ENCODE measurements at regions not wholly inside any gene's neighbourhood (a gene's known extent, or its start where the extent isn't known, plus 50 kb on each side); places are given as distances from the start of the nearest gene placed in this dataset.

DNA sequence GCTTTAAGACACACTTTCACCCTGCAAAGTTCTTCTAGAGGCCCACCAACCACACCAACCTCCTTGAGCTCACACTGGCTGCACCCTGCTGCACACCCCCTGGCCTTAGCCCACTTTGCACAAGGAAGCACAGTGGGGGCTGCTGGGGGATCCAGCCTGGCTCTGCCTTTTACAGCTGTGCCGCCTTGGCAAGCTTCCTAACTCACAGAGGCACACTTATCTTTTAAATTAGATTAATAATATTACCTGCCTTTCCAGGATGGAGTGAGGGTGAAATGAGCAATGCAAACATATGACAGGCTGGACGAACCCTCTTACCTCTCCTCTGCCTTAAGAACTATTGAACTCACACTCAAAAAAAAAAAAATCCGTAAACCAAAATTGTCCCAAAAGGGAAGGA lies 715.8 kb upstream of the ID2 start:
- DNase-seq (ENCODE audit: low read depth in 3 of 3), result no peak

- DNase-seq (ENCODE audit: low read depth in 3 of 3), result no peak
Measured at GRCh38 chr2:7967707-7968405, 714.0 kb upstream of the ID2 start.

- DNase-seq (ENCODE audit: low read depth in 3 of 3), result no peak
Measured at GRCh38 chr2:7969756-7970515, 711.9 kb upstream of the ID2 start.

DNA sequence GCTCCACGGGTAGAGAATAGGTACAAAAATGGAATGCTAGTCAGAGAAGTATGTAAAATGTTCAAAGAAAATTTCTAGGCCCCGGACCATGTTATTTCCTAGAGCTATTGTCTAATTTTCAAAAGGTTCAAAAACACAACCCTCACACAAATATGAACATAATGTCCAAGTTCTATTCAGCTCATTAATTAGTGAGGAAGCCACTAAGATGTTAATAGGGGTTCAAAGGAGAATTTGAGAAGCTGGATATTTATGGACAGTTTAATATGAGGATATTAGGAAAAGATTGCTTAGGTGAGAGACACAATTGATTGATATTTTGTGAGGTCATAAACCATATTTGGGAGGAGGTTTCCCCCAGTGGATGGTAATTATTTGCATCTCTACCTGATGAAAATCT lies 710.6 kb upstream of the ID2 start:
- DNase-seq (ENCODE audit: low read depth in 3 of 3), result no peak

- no peak for DNase-seq (ENCODE audit: low read depth in 3 of 3)
Measured at GRCh38 chr2:7971841-7972240, 710.0 kb upstream of the ID2 start.

DNA sequence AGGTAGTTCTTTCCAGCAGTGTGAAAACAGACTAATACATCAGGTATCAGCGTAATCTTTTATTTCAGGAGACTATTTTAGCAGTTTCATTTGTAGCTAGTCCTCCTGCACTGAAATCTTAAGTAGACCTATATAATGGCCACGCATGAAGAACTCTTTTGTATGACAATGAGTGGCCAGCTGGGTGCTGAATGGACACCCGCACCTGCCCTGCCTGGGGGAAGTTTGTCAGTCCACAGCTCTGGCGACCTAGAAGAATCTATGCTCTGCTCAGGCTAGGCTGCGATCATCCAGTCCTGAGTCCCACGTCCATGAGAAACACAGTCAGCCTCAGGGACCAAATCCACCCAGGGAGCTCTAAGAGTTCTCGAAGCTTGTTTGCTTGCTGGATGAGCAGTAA lies 709.2 kb upstream of the ID2 start:
- DNase-seq (ENCODE audit: low read depth in 3 of 3), result no peak

DNA sequence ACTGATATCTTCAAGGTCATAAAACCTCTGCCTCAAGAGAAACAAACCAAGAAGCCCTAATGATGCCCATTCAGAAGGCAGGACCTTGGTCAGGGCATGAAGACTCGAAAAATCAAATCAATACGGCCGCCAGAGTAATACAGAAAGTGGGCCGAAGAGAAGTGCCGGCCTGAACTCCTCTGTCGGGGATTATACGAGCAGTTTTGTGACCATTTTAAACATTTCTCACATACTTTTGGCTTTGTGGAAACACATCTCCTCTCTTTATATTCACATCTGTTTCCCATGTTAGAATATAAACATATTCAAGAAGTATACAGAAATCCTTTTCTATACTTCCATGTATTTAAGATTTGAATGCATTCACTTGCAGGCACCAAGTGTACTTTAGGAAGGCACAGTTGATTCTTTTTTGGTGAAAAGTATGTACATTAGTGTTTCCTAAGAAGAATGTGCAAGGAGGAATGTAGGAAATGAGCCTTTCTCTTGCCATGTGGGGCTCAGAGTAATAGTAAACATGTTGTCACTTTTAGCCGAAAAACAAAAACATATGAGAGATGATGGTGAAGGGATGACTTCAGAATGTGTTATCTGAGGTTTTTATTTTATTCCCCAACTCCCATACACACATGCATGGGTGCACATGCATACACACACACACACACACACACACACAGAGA lies 707.9 kb upstream of the ID2 start:
- DNase-seq (ENCODE audit: low read depth in 3 of 3), result no peak

- no peak for DNase-seq (ENCODE audit: low read depth in 3 of 3)
Measured at GRCh38 chr2:7974936-7975335, 706.9 kb upstream of the ID2 start.

DNA sequence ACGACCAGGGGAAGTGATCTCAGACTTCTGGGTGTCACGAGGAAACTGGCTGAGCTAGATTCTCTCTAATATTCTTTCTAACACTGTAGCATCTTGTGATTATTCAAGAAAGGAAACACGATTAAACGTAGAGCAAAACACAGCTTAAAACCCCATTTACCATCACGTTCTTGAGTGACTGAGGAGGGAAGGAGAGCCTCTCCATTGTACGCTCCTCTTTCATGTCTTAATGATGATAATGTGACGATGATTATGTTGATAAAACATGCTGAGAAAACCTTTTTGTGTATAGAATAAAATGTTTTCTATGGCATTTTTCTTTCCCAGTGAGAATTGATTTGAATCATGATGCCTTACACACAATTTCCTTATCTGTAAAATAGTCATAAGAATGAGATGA lies 705.6 kb upstream of the ID2 start:
- no peak for DNase-seq (ENCODE audit: low read depth in 3 of 3)

DNA sequence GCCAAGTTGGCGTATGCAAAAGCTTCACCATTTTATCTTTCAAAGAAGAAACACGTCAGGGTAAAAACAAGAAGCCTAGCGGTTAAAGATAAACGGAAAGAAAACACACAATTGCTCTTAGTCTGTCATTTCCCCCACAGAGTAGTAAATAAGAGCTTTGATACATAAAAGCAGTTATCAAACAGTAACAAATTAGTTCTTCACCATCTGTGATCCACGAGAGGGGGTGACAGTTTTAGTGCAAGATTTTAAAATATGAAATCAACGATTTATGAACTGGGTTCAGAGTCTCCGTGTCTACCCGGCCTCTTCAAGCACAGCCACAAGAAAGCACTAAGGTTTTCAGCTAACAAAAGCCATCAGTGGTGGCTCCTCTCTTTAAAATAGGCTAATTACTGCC lies 703.9 kb upstream of the ID2 start:
- DNase-seq (ENCODE audit: low read depth in 3 of 3), result no peak

DNA sequence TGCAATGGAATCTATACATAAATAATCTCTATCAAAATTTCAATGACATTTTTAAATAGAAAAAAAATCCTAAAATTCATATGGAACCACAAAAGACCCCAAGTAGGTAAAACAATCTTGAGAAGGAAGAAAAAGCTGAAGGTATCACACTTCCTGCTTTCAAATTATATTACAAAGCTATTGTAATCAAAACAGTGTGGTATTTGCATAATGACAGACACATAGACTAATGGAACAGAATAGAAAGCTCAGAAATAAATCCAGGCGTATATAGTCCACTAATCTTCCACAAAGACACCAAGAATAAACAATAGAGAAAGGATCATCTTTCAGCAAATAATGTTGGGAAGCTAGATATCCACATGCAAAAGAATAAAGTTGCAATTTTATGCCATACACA lies 699.8 kb upstream of the ID2 start:
- DNase-seq (ENCODE audit: low read depth in 3 of 3), result no peak

DNA sequence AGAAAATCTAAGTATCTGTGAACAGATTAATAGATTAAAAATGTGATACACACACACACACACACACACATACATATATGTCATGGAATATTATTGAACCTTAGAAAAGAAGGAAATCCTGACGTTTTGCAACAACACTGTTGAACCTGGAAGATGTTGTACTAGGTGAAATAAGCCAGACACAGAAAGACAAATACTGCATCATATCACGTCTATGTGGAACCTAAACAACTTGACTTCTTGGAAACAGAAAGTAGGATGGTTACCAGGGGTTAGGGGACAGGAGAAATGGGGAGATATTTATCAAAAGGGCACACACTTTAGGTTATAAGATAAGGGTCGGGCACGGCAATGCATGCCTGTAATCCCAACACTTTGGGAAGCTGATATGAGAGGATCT lies 698.4 kb upstream of the ID2 start:
- no peak for DNase-seq (ENCODE audit: low read depth in 3 of 3)

- no peak for DNase-seq (ENCODE audit: low read depth in 3 of 3)
Measured at GRCh38 chr2:7983912-7984311, 697.9 kb upstream of the ID2 start.

GRCh38 chr2:7984693-7985353 lies 697.0 kb upstream of the ID2 start:
- DNase-seq (ENCODE audit: low read depth in 3 of 3), result no peak

- DNase-seq (ENCODE audit: low read depth in 3 of 3), result no peak
Measured at GRCh38 chr2:7986431-7986830, 695.4 kb upstream of the ID2 start.

DNA sequence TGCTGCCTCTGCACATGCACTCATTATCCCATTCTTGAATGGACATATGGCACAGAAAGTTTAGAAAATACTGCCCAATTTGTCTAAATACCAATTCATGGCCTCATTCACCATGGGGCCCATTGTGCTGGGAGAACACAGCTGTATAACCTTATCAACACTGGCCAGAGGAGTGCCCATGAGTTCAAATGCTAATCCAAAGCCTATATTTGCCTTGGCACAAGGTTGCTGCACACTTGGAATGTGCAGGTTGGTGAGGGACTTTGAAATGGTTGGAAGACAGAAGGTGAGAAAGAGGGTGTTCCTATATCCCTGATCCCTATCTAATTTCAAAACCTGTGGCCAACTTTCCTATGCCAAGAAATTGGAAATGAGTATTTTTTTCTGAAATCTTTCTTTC lies 693.9 kb upstream of the ID2 start:
- no peak for DNase-seq (ENCODE audit: low read depth in 3 of 3)

DNA sequence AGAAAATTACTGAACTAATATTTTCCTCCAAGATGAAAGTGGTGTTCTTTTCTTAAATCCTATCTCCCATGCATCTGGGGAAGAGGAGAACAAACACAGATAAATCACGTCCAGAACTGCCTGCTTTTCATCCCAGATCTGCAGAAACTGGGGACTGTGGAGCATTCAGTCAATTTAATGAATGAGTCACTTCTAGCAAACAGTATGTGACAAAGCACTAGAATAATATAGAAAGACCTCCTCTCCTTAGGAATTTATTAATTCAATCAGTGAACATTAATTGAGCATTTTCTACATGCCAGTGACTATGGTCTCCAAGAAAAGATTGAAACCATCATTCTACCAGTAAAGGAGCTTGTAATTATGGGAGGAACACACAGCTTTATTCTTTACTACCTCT lies 693.4 kb upstream of the ID2 start:
- DNase-seq (ENCODE audit: low read depth in 3 of 3), result no peak

- DNase-seq (ENCODE audit: low read depth in 3 of 3), result no peak
Measured at GRCh38 chr2:7989823-7990222, 692.0 kb upstream of the ID2 start.

DNA sequence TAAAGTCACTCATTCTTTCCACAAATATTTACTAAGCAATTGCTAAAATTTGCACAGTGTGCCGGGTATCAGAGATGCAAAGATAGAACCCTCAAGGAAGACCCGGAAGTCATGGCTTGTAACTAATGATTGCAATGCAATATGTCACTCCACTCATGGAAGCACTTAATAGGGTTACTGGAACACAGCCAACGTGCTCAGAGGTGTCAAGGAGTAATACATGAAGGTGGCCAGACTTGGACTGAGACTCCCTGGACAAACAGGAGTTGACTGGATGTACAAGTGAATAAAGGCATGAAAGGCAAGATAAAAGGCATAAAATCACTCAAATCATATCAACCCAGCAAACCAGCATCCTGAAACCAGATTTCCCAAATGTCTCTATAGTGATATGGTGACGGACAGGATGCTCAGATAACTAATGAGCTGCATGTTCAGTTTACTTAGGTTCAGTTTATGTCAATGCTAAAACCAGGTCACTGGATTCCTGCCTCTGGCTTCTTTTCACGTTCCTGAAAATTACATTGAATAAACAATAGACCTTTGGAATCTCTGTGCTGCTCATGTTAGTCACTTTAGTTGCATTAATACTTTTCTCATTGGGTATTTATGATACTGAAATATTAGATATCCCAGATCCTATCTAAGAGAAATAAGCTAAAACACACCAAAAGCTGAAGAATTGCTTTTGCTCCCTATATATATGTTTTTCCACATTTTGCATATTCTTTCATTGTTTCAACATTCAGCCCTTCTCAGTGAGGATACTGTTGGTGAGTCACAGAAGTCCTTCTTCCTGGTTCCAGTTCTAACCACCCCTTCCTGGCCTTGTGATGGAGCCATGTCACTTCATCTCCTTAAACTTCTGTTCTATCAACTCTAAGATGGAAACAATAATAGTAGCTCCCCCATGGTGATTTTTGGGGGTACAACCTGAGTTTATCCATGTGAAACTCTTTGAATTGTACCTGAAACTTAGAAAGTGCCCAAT lies 688.9 kb upstream of the ID2 start:
- no peak for DNase-seq (ENCODE audit: low read depth in 3 of 3)

DNA sequence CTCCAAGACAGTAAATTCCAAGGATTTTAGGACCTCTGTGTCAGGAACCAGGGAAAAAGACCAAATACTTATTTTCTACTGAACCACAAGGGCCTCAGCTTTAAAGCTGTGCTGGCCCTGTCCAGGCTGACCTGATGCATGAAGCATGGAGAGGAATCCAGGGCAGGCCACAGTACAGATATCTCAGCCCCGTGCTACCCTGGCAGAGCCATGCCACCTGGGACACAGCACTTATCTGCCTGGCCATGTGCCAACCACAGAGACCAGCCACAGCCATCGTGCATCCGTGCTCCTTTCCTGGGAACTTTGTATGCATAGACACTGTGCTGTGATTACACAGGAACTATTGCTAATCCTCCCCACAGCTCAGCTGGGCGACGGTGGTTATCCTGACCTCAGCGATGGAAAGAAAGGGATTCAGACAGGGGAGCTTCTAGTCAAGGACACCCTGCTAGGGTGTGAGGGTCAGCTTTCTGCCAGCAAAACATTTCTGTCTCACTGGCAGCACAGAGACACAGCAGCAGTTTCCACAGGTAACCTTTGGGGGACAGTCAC lies 687.4 kb upstream of the ID2 start:
- no peak for DNase-seq (ENCODE audit: low read depth in 3 of 3)

DNA sequence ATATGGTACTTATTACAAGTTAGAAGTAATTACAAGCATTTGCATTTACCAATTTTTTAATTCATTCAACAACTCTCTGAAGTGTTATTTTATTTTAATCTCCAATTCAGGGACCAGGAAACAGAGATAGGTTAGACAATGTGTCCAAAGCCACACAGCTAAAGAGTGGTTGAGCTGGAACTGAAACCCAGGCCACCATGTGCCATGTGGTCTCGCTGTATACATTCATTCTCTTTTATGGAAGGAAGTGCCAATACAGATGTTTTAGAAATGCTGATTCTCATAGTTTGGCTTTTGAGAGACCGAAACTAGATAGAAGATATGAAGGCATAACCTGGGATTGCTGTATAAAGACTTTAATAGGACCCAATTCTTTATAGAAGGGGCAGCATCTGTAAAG lies 684.6 kb upstream of the ID2 start:
- no peak for DNase-seq (ENCODE audit: low read depth in 3 of 3)
